Keratinocyte (primary cell): ENCODE measurements at regions not wholly inside any gene's neighbourhood (a gene's known extent, or its start where the extent isn't known, plus 50 kb on each side); places are given as distances from the start of the nearest gene placed in this dataset.
"Not testable (repeated sequence)": the region's sequence is repeated elsewhere in the genome, so short reads cannot be mapped to it uniquely, and the experiment has no call there.

ENCODE experiments used
- EZH2 ChIP-seq: IDR thresholded peaks from one replicate; pipeline ENCODE4 v1.6.1; 2012; ENCODE audit warnings: inconsistent platforms, mild to moderate bottlenecking, low read length, moderate library complexity
- TF ChIP-seq, protein P1 (sequence below), 3 experiments: IDR thresholded peaks in 1 of 3; conservative IDR thresholded peaks in 1 of 3; optimal IDR thresholded peaks in 1 of 3; 2 replicates in 2 of 3; 3 replicates in 1 of 3; pipeline versions ENCODE3 to v1.5.1; 2011; ENCODE audit warnings: low read length in 3 of 3, mild to moderate bottlenecking in 3 of 3, moderate library complexity in 2 of 3, control low read depth in 1 of 3, inconsistent platforms in 1 of 3; ENCODE audit not compliant: insufficient read depth in 2 of 3; ENCODE audit errors: extremely low read depth in 1 of 3

DNA sequence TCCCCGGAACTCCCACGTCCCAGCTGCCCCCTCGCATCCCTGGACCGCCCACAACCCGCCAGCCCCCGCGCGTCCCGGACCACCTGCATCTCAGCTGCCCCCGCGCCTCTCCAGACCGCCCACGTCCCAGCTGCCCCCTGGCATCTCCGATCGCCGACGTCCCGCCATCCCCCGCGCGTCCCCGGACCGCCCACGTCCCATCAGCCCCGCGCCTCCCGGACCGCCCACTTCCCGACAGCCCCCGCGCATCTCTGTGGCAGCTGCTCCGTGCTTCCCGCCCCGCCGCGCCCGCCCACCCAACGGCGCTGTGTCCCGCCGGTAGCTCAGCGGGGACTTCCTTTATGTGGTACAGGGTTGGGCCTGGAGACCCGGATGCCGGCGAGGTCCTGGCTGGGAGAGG lies 955.8 kb downstream of the TMEM121 start:
- TF ChIP-seq, protein P1, sequence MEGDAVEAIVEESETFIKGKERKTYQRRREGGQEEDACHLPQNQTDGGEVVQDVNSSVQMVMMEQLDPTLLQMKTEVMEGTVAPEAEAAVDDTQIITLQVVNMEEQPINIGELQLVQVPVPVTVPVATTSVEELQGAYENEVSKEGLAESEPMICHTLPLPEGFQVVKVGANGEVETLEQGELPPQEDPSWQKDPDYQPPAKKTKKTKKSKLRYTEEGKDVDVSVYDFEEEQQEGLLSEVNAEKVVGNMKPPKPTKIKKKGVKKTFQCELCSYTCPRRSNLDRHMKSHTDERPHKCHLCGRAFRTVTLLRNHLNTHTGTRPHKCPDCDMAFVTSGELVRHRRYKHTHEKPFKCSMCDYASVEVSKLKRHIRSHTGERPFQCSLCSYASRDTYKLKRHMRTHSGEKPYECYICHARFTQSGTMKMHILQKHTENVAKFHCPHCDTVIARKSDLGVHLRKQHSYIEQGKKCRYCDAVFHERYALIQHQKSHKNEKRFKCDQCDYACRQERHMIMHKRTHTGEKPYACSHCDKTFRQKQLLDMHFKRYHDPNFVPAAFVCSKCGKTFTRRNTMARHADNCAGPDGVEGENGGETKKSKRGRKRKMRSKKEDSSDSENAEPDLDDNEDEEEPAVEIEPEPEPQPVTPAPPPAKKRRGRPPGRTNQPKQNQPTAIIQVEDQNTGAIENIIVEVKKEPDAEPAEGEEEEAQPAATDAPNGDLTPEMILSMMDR (optimal IDR thresholded peaks at IDR 0.05 in 1 of 3, IDR thresholded peaks at IDR 0.05 in 1 of 3, conservative IDR thresholded peaks at IDR 0.05 in 1 of 3; ENCODE audit: extremely low read depth in 1 of 3, insufficient read depth in 2 of 3, low read length in 3 of 3) = not testable (repeated sequence)
- not testable (repeated sequence) for TF ChIP-seq EZH2
